Bronchial epithelial cell (primary cell): ENCODE measurements at regions not wholly inside any gene's neighbourhood (a gene's known extent, or its start where the extent isn't known, plus 50 kb on each side); places are given as distances from the start of the nearest gene placed in this dataset.
"Not testable (repeated sequence)": the region's sequence is repeated elsewhere in the genome, so short reads cannot be mapped to it uniquely, and the experiment has no call there.

Source experiments
- DNase-seq: peaks from one replicate; pipeline ENCODE4 v3.0.0-alpha.2; 2010; ENCODE audit warnings: low read depth
- FAIRE-seq: peaks from 2 replicates; lab custom pipeline; 2011; peaks lifted over from hg19 to GRCh38; lab: Jason Lieb, UNC
- H3K27me3 ChIP-seq: 2 replicates; pipeline ENCODE4 v1.5.1; 2011; ENCODE audit warnings: low read length; ENCODE audit not compliant: control insufficient read depth, insufficient read depth
- H3K36me3 ChIP-seq: 2 replicates; pipeline ENCODE4 v1.5.1; 2011; ENCODE audit warnings: low read length; ENCODE audit not compliant: control insufficient read depth, insufficient read depth
- H3K4me3 ChIP-seq: 2 replicates; pipeline ENCODE4 v1.5.1; 2011; ENCODE audit warnings: mild to moderate bottlenecking, low read depth, low read length, control low read depth
- TF ChIP-seq, protein P1 (sequence below): IDR thresholded peaks from 2 replicates; pipeline ENCODE4 v1.5.1; 2011; ENCODE audit warnings: mild to moderate bottlenecking, moderate library complexity, low read length, control low read depth, inconsistent platforms; ENCODE audit not compliant: insufficient read depth, severe bottlenecking

- TF ChIP-seq, protein P1, sequence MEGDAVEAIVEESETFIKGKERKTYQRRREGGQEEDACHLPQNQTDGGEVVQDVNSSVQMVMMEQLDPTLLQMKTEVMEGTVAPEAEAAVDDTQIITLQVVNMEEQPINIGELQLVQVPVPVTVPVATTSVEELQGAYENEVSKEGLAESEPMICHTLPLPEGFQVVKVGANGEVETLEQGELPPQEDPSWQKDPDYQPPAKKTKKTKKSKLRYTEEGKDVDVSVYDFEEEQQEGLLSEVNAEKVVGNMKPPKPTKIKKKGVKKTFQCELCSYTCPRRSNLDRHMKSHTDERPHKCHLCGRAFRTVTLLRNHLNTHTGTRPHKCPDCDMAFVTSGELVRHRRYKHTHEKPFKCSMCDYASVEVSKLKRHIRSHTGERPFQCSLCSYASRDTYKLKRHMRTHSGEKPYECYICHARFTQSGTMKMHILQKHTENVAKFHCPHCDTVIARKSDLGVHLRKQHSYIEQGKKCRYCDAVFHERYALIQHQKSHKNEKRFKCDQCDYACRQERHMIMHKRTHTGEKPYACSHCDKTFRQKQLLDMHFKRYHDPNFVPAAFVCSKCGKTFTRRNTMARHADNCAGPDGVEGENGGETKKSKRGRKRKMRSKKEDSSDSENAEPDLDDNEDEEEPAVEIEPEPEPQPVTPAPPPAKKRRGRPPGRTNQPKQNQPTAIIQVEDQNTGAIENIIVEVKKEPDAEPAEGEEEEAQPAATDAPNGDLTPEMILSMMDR = no peak
- Histone ChIP-seq H3K4me3 (no peak overlapping the region), H3K36me3 (no peaks in the 10 kb centered on the region), H3K27me3 (no peaks in the 10 kb centered on the region)
- no peak for FAIRE-seq
- no peak for DNase-seq
Measured at GRCh38 chrX:66756717-66757116, 117.8 kb upstream of the EDA2R start.

GRCh38 chrX:66751136-66751782 lies 112.4 kb upstream of the EDA2R start:
- FAIRE-seq = no peak
- Histone ChIP-seq H3K36me3 (no peaks in the 10 kb centered on the region), H3K27me3 (no peaks in the 10 kb centered on the region), H3K4me3 (no peak overlapping the region)
- TF ChIP-seq, protein P1 = no peak
- DNase-seq = no peak

DNA sequence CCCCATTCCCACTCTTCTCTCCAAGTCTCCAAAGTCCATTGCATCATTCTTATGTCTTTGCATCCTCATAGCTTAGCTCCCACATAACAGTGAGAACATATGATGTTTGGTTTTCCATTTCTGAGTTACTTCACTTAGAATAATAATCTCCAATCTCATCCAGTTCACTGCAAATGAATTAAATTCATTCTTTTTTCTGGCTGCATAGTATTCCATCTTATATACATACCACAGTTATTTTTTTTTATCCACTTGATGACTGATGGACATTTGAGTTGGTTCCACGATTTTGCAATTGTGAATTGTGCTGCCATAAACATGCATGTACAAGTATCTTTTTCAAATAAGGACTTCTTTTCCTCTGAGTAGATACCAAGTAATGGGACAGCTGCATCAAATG lies 105.6 kb upstream of the EDA2R start:
- not testable (repeated sequence) for H3K36me3 ChIP-seq, FAIRE-seq, H3K27me3 ChIP-seq, DNase-seq, H3K4me3 ChIP-seq

GRCh38 chrX:66731398-66731797 lies 92.5 kb upstream of the EDA2R start:
- FAIRE-seq (no peak), DNase-seq (peak; percentile 43)
- Histone ChIP-seq H3K27me3 (no peaks in the 10 kb centered on the region), H3K36me3 (no peaks in the 10 kb centered on the region), H3K4me3 (no peak overlapping the region)
- TF ChIP-seq, protein P1 = peak; percentile 26

- DNase-seq (peak; percentile 54), FAIRE-seq (no peak)
- Histone ChIP-seq H3K27me3 (no peaks in the 10 kb centered on the region), H3K36me3 (no peaks in the 10 kb centered on the region), H3K4me3 (peak overlapping the region; percentile 44)
- TF ChIP-seq, protein P1 = peak; percentile 61
Measured at GRCh38 chrX:66728818-66729271, 90.0 kb upstream of the EDA2R start.

DNA sequence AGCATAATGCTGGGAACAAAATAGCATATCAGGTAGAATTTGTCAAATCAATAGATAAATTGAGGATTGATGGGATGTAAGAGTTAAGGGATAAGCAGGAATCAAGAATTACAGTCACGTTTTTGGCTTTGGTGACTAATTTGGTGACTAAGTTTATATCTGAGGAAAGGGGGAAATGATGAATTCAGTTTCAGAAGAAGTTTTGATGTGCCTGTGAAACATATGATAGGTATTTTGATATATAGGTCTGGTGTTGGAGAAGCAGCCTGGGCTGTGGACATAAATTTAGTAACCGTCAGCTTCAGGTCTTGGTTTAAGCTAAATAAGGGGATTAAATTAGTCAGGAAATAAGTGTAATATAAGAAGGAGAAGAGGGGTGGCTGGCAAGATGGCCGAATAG lies 79.0 kb upstream of the EDA2R start:
- TF ChIP-seq, protein P1 = no peak
- FAIRE-seq = no peak
- DNase-seq = peak; percentile 7
- Histone ChIP-seq H3K27me3 (no peaks in the 10 kb centered on the region), H3K4me3 (no peak overlapping the region), H3K36me3 (no peaks in the 10 kb centered on the region)
